ENCODE measurements at regions not wholly inside any gene's neighbourhood (a gene's known extent, or its start where the extent isn't known, plus 50 kb on each side); places are given as distances from the start of the nearest gene placed in this dataset.

DNA sequence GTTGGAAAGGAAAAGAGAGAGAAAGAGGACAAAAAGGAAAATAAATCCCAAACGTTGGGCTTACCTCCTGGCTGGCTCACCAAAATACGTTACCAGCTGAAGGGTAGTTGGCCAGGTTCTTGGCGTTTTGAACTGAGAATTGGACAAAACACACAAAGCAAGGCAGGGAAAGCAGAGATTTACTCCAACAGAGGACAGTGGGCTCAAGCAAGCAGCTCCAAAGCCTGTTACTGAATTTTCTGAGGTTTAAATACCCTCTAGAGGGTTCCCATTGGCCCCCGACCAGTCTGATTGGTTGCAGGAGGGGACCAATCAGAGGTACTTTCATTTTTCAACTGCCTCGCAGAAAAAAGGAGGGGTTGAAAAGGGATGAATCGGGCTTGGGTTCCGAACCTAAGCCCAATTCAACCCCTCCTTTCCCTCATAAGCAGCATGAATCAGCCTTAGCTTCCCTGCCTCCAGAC is 55.6 kb upstream of the ALOX12 start:
- DNase-seq (ENCODE audit: low spot score), result no peak

DNA sequence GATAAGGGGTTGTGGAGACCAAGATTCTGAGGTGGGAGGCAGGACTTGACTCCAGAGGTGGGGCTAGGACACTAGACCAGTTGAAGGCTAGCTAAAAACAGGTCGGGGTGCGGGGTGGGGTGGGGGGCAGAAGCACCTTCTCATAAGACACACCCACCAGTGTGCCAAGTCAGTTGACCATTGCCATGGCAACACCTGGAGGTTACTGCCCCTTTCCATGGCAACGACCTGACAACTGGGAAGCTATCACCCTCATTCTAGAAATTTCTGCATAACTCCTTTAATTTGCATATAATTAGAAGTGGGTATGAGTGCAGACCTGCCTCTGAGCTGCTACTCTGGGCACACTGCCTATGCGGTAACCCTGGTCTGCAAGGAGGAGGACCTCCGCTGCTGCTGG is 53.9 kb upstream of the ALOX12 start:
- no peak for DNase-seq (ENCODE audit: low spot score)

DNA sequence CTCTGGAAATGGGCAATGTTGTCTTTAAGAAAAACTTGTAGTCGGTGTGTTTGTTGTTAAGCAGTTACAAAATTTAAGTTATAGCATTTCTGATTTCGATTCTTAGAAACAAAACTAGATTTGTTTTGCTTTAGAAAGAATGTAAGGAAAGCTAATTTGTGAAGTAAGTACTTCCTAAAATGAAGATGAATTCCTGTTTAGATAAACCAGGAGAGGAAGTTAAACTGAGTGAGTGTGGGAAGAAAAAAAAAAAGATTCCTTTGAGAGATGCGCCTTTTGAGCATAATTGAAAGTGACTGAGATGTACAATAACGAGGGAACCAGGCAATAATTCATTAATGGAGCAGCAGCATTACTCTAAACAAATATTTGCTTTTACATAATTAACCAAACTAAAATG is 52.4 kb upstream of the ALOX12 start:
- DNase-seq (ENCODE audit: low spot score), result no peak
